ENCODE measurements at regions not wholly inside any gene's neighbourhood (a gene's known extent, or its start where the extent isn't known, plus 50 kb on each side); places are given as distances from the start of the nearest gene placed in this dataset.

GRCh38 chr14:49173765-49174373 is 412.3 kb downstream of the RPS29 start (continued):
- TF ChIP-seq, protein P1, sequence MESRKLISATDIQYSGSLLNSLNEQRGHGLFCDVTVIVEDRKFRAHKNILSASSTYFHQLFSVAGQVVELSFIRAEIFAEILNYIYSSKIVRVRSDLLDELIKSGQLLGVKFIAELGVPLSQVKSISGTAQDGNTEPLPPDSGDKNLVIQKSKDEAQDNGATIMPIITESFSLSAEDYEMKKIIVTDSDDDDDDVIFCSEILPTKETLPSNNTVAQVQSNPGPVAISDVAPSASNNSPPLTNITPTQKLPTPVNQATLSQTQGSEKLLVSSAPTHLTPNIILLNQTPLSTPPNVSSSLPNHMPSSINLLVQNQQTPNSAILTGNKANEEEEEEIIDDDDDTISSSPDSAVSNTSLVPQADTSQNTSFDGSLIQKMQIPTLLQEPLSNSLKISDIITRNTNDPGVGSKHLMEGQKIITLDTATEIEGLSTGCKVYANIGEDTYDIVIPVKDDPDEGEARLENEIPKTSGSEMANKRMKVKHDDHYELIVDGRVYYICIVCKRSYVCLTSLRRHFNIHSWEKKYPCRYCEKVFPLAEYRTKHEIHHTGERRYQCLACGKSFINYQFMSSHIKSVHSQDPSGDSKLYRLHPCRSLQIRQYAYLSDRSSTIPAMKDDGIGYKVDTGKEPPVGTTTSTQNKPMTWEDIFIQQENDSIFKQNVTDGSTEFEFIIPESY (IDR thresholded peaks at IDR 0.05; ENCODE audit: borderline replicate concordance, low read depth): no peak
- peak; percentile 77 for TF ChIP-seq SMC3 (IDR thresholded peaks at IDR 0.05; ENCODE audit: low read depth, low read length)
- no peak for TF ChIP-seq RXRA (IDR thresholded peaks at IDR 0.05; ENCODE audit: borderline replicate concordance, low read depth)
- TF ChIP-seq EZH2phosphoT487 (IDR thresholded peaks at IDR 0.05; ENCODE audit: borderline replicate concordance, low read depth): no peak
- no peak for TF ChIP-seq RCOR1 (IDR thresholded peaks at IDR 0.05; ENCODE audit: low read length)
- TF ChIP-seq YY1 (IDR thresholded peaks at IDR 0.05; ENCODE audit: low read depth): no peak
- peak; percentile 94 for TF ChIP-seq RAD21 (IDR thresholded peaks at IDR 0.05; ENCODE audit: low read length)

- H3K4me2 ChIP-seq: no peak overlapping the region
- H4K20me1 ChIP-seq (ENCODE audit: insufficient read depth): no peaks in the 10 kb centered on the region
- no peaks in the 10 kb centered on the region for H3K9me3 ChIP-seq
- no peak overlapping the region for H2AFZ ChIP-seq (ENCODE audit: low read depth)
- ChIA-PET CTCF (no interaction called here), POLR2A (no interaction called here)
- WGBS (ENCODE audit: low lambda C conversion rate): 2% methylated on average over 2 of the region's 2 CpGs
- H3F3A ChIP-seq (replicated peaks; ENCODE audit: insufficient read depth): no peaks in the 10 kb centered on the region
- no peaks in the 10 kb centered on the region for H3K79me2 ChIP-seq (ENCODE audit: insufficient read depth)
- H3K27ac ChIP-seq (ENCODE audit: low read depth in 2 of 2, low read length in 1 of 2): peak overlapping the region in 1 of 2 experiments; percentile 78; a peak in 2 of 4 replicates
- H3K9me2 ChIP-seq: no peaks in the 10 kb centered on the region
- H3K9ac ChIP-seq: no peak overlapping the region
- no peaks in the 10 kb centered on the region; the same call in 1 of the 2 replicates for H3K27me3 ChIP-seq (ENCODE audit: insufficient read depth)
- H3K36me3 ChIP-seq (replicated peaks in 1 of 2; ENCODE audit: control insufficient read depth in 1 of 2, insufficient read depth in 2 of 2, low read length in 1 of 2): no peaks in the 10 kb centered on the region
- H3K4me3 ChIP-seq (ENCODE audit: low read depth in 2 of 2, low read length in 1 of 2): no peak overlapping the region
- peaks cover 0 to 2% of the 10 kb centered on the region in 2 experiments; a peak in 2 of 4 replicates for H3K4me1 ChIP-seq (ENCODE audit: control insufficient read depth in 1 of 2, insufficient read depth in 2 of 2, low read depth in 1 of 2, low read length in 1 of 2)
- peak; percentile 60 for DNase-seq
- peak; percentile 29; the same call in 1 of the 2 replicates for TF ChIP-seq TCF12 (IDR thresholded peaks at IDR 0.05)
- TF ChIP-seq, protein P2, sequence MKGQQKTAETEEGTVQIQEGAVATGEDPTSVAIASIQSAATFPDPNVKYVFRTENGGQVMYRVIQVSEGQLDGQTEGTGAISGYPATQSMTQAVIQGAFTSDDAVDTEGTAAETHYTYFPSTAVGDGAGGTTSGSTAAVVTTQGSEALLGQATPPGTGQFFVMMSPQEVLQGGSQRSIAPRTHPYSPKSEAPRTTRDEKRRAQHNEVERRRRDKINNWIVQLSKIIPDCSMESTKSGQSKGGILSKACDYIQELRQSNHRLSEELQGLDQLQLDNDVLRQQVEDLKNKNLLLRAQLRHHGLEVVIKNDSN (IDR thresholded peaks at IDR 0.05; ENCODE audit: borderline replicate concordance, low read depth): no peak
- TF ChIP-seq, protein P1 (IDR thresholded peaks at IDR 0.05; ENCODE audit: borderline replicate concordance, low read depth): no peak
- TF ChIP-seq MXI1 (IDR thresholded peaks at IDR 0.05; ENCODE audit: low read depth, low read length): no peak
- TF ChIP-seq, protein P3, sequence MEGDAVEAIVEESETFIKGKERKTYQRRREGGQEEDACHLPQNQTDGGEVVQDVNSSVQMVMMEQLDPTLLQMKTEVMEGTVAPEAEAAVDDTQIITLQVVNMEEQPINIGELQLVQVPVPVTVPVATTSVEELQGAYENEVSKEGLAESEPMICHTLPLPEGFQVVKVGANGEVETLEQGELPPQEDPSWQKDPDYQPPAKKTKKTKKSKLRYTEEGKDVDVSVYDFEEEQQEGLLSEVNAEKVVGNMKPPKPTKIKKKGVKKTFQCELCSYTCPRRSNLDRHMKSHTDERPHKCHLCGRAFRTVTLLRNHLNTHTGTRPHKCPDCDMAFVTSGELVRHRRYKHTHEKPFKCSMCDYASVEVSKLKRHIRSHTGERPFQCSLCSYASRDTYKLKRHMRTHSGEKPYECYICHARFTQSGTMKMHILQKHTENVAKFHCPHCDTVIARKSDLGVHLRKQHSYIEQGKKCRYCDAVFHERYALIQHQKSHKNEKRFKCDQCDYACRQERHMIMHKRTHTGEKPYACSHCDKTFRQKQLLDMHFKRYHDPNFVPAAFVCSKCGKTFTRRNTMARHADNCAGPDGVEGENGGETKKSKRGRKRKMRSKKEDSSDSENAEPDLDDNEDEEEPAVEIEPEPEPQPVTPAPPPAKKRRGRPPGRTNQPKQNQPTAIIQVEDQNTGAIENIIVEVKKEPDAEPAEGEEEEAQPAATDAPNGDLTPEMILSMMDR (IDR thresholded peaks at IDR 0.05): no peak
- no peak for TF ChIP-seq SIN3A (IDR thresholded peaks at IDR 0.05; ENCODE audit: borderline replicate concordance, low read depth, low read length)
- no peak for TF ChIP-seq EZH2phosphoT487 (IDR thresholded peaks at IDR 0.05; ENCODE audit: borderline replicate concordance, low read depth)
- 0 out of 2 replicates have a peak, but pooled peaks have one; percentile 16 for TF ChIP-seq RAD21 (IDR thresholded peaks at IDR 0.05; ENCODE audit: low read length)
- TF ChIP-seq, protein P4, sequence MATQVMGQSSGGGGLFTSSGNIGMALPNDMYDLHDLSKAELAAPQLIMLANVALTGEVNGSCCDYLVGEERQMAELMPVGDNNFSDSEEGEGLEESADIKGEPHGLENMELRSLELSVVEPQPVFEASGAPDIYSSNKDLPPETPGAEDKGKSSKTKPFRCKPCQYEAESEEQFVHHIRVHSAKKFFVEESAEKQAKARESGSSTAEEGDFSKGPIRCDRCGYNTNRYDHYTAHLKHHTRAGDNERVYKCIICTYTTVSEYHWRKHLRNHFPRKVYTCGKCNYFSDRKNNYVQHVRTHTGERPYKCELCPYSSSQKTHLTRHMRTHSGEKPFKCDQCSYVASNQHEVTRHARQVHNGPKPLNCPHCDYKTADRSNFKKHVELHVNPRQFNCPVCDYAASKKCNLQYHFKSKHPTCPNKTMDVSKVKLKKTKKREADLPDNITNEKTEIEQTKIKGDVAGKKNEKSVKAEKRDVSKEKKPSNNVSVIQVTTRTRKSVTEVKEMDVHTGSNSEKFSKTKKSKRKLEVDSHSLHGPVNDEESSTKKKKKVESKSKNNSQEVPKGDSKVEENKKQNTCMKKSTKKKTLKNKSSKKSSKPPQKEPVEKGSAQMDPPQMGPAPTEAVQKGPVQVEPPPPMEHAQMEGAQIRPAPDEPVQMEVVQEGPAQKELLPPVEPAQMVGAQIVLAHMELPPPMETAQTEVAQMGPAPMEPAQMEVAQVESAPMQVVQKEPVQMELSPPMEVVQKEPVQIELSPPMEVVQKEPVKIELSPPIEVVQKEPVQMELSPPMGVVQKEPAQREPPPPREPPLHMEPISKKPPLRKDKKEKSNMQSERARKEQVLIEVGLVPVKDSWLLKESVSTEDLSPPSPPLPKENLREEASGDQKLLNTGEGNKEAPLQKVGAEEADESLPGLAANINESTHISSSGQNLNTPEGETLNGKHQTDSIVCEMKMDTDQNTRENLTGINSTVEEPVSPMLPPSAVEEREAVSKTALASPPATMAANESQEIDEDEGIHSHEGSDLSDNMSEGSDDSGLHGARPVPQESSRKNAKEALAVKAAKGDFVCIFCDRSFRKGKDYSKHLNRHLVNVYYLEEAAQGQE (IDR thresholded peaks at IDR 0.05; ENCODE audit: low read depth, low read length): no peak
- peak; percentile 19; the same call in 1 of the 2 replicates for TF ChIP-seq NFIC (IDR thresholded peaks at IDR 0.05; ENCODE audit: borderline replicate concordance)
- TF ChIP-seq RCOR1 (IDR thresholded peaks at IDR 0.05; ENCODE audit: low read length): no peak
- TF ChIP-seq RFX5 (IDR thresholded peaks at IDR 0.05; ENCODE audit: low read length): no peak
- no peak for TF ChIP-seq FOXJ3 (CRISPR knock-in tag; IDR thresholded peaks at IDR 0.05)
- TF ChIP-seq MAX (IDR thresholded peaks at IDR 0.05; ENCODE audit: low read depth): no peak
- peak; percentile 75 for TF ChIP-seq GATA2 (CRISPR knock-in tag; IDR thresholded peaks at IDR 0.05)
- TF ChIP-seq EP300 (IDR thresholded peaks at IDR 0.05; ENCODE audit: borderline replicate concordance in 1 of 2, low read depth in 1 of 2, low read length in 1 of 2): peak in 1 of 2 experiments; percentile 71; a peak in 2 of 4 replicates
Observed at GRCh38 chr14:49164074-49164473, 422.1 kb downstream of the RPS29 start.

Measured in SK-N-SH (cell line).